ENCODE measurements at regions not wholly inside any gene's neighbourhood (a gene's known extent, or its start where the extent isn't known, plus 50 kb on each side); places are given as distances from the start of the nearest gene placed in this dataset.
A peak's percentile ranks its signal among the peaks of the same experiment; 100 is the strongest.

DNA sequence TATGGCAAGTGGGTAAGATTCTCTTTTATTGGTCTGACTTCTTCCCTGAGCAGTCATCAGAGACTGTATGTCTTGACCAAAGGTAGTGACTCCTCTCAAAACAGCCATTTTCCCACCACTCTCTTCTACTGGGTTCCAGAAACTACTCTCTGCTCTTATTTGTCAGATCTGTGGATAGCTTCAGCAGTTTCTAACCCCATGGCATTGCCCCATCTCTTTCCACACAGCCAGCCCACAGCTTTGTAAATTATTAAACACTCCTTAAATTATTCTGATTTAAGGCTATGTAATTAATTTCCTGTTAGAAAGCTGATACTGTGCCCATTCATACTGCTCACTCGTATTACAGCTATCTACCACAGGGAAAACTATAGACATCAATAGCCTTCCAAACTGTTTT, 138.4 kb upstream of the CNR1 start:
- DNase-seq = no peak

DNA sequence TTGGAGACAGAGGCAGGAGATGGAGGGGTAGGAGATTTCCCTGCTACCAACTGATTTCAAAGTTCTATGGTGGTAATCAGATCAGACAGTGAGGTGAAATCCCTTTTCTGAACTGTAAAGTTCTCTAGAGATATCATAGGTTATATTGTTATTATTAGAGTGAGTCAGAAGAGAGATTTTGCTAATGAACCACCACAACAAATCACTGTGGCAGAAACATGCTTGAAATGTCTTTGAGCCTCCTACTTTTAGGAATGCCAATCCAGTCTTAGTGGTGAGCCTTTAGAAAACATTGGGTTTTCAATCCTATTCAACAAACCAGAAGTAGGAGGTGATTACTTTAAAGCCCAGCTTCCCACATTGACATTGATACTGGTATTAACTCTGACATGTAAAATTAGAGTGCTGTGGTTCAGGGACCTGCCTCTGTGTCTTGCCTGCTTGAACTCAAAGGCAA, 136.7 kb upstream of the CNR1 start:
- no peak for DNase-seq

DNA sequence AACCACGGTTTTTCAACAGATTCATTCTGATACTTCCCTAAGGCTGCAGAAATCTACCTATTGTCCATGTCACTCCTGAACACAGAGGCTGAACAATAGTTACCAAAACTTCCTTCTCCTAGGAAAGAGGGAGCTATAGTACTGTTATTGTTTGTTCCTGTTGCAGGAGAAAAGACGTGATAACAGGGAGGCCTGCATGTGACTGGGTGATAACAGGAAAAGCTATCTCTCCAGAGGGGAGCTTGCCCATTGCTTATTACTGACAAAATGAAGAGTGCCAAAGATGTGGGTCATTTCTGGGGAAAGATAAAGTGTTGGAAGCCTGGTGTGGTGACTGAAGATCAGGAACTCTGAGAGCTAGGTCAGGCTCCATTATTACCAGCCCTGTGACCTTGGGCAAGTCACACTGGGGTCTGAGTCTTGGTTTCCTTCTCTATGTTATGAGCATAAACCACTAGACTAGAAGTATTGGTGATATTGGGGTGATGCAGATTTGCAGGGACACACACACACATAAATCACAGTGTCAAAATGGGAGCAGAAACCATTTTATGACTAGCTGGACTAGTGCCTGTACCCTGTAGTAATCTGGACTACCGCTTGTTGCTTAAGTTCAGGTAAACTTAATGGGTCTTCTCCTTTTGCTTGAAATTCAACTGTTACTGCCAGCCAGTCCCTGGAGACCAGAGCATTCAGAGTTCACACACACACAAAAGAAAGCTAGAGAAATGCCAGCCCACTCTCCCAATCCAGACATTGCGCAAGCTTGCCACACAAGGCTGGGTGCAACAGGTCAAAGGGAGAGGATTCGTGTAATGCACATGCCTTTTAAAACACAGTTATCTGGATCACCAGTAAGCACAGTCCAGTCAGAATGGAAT, 136.0 kb upstream of the CNR1 start:
- peak; percentile 43 for DNase-seq

DNA sequence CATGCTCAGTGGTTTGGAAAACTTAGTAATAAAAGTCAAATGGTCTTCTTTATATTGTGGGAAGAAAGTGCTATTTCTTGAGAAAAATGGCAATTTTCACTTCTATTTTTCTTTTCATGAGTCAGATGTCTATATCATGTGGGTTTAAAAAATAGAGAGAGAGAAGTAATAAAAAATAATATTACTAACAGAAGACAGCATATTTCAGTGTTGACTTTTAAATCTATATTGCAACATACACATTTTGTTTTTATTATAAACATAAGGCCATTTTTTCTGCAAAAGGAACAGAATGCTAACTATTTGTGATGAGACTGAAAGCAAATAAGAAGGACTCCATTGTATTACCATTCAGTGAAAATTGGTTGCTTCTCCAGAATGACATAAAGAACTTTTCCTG, 135.1 kb upstream of the CNR1 start:
- DNase-seq = no peak

DNA sequence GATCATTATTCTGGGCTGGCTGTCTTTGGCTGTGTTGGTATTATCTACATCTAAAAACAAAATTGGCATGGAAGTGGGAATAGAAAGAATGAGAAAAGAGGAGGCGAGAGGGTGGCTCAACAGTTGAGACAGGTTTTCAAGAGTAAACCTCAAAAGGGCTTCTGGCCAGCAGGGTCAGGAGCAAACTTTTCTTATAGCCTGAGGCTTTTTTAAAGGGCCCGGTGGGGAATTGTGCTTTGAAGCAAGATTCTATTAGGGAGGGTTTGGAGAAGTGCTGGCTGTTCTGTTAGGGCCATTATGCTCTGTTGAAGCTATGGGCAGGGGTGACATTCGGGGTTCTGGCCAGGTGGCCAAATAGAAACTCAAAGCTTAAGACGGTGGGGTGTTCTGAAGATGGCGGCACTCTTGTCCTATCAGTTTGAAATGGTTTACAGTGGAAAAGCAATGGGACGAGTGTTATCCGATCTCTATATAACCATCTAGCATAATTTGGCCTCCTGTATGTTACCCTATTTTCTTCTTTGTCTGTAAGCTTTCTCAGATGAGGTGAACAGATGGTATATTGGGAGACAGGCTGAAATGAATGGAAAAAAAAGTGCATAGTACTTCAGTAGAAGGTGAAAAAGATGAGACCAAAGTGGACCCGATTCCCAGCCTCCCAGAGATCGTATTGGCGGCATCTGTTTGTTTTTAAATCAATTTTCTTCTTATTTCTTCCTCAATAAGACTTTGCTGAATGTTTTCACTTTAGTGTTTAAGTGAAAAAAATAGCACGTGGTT, 132.1 kb upstream of the CNR1 start:
- DNase-seq = no peak

DNA sequence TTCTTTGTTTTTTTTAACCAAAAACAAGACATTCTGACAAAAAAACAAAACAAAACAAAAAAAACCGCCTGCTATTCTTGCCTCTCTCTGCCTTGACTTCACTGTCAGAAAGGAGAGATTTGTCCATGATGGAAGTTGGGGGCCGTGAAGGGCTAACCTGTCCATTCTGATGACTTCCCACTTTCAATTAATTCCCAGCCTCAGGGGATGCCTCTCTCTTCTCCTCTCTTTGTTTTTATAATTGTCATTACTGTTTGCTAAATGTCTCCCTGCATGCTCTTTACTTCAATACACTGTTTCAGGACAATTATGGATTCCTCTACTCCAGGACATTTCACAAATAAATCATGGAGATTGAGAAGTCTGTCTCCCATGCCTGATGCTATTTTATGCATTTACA, 130.5 kb upstream of the CNR1 start:
- DNase-seq = no peak

DNA sequence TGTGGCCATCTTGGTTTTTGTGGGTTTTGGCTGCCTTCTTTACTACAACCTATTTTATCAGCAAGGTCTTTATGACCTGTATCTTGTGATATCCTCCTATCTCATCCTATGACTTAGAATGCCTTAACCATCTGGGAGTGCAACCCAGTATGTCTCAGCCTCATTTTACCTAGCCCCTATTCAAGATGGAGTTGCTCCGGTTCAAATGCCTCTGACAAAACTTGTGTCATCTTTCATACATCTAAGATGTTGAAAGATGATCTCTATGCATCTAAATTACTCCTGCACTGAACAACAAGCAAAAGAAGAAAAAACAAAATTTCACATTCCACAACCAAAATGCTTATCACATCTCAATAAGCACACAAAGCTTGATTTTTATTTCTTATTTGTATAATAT, 129.5 kb upstream of the CNR1 start:
- DNase-seq = no peak

DNA sequence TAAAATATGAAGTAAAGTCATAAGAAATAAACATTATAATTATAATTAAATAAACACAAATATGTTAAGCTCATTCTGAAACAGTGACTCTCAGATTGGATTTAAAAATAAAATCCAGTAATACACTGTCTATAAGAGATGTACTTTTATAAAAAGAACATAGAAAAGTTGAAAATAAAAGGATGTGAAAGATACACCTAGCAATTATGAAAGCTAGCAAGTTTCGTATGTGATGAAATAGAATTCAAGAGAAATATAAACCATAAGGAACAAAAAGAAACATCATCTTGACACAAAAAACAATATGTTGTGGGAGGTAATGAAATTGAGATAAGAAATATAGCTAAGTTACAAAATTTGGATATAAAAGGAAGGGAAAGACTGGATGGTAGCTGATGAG, 128.6 kb upstream of the CNR1 start:
- DNase-seq = no peak

DNA sequence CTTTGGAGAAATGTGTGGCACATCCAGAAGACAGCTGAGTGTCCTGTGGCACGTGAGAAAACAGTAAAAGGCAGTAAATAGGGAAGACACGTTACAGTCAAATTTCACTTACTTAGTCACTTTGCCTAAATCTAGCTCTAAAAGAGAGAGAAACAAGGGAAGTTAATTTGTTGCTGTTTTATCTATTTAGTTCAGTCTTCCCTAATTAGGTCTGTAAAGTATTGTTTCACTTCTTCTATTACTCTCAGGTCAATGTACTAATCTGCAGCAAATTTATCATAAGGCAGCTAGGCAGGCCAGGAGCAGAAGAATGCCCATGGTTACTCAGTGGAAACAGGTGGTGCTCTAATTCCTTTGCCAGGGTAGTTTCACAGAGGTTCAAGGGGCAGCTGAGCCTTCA, 124.3 kb upstream of the CNR1 start:
- no peak for DNase-seq

DNA sequence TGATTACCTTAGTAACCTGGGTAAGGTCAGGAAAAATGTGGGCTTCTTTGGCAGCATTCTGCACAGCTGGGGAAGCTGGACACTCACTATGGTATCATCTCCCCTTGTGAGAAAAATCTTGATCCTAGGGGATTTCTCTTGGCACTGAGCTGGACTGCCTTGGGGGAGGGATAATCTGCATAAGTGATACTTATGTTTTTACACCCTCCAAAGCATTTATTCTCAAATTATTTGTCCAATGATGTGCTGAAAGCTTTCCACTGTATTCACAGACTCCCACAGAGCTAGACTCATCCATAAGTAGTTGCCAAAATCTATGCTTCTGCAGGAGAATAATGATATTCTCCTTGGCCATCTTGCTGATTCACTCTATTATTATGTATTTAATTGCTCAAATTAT, 121.5 kb upstream of the CNR1 start:
- no peak for DNase-seq

DNA sequence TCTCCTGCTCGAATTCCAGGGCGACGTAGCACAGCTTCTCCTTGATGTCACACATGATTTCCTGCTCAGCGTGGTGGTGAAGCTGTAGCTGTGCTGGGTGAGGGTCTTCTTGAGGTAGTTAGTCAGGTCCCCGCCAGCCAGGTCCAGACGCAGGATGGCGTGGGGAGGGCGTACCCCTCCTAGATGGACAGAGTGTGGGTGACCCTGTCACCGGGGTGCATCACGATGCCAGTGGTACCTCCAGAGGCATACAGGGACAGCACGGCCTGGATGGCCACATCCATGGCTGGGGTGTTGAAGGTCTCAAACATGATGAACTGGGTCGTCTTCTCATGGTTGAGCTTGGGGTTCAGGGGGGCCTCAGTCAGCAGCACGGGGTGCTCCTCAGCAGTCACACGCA, 110.2 kb upstream of the CNR1 start:
- DNase-seq = no peak

DNA sequence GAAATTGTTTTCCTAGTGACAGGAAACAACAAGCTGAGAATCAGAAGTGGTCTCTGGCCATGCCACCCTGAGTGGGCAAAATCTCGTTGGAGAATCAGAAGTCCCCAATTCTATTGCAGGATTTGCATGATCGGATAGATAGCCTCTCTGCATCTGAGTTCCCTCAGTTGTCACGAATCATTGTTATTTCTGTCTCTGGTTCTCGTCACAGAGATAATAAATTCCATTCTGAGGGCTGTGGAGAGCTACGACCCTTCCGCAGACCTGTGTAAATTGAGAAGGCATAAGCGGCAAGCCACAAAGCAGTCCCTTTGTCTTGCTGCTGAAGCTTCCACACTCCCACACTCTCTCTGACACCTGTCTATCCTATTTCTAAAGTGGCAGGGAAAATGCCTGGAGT, 102.4 kb upstream of the CNR1 start:
- DNase-seq = no peak

DNA sequence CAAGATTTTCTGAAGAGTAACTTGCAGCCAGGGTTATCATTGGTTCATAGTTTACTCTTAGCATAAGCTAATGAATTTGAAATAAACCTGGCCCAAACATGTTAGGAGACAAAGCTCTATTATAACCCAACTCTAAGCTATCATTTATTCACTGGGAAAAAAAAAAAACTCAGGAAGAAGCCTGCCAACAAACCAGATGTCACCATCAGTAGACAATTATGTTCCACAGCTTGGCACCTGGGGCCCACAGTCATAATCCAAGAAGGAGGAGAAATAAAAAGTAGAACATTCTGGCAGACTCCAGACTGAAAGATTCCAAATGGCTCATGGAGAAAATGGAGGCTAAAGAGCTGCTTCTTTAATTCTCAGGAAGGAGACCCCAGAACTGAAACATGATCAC, 100.0 kb upstream of the CNR1 start:
- DNase-seq = no peak

DNA sequence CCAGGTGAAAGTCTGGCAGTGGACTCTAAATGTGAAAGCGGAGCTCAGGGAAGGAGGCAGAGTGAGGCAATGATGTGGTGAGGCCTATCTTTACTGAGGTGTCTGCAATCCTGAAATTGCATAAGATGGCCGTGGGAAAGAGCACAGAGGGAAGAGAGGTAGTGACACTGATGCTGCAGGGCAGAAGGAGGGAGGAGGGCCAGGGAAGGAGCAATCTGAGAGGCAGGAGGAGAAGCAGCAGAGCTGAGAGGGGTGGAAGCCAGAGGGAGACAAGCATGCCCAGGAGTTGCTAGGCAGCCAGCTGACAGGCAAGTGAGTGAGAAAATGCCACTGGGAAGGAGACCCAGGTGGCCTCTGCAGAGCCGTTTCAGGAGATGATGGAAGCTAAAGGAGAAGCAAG, 97.4 kb upstream of the CNR1 start:
- peak; percentile 47 for DNase-seq

DNA sequence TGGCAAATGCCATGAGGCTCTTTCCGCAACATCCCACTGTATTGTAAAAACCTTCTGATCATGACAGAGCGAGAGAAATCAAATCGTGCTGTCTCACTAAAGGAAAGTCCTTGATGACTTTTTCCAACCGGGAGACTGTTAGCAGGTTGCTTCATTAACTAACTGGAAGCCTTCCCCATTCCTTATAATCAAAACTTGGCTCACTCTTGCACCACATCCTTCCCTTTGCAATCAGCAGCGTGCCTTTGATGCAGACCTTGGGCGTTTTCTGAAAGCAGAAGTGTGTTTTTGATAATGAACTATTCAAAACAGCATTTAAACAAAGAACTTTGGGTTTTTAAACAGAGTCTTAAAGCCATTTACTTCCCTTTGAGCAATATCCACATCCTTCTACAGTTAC, 96.2 kb upstream of the CNR1 start:
- DNase-seq = no peak

DNA sequence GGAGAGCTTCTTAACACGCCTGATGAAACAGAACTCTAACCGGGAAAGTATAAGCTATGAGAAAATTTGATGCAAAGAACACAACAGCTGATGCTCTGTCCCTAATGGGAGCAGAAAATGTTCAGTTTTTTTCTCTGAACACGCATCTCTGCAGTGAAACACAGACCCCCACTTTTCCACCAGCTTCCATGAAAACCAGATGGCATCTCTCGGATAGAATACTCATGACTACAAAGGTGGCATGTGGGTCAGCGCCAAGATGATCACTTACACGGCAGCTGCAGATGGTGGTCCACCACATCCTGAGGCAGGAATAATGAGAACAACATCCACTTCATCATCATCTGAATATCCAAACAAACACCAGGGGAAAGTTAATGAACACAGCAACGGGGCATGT, 85.2 kb upstream of the CNR1 start:
- DNase-seq = no peak

DNA sequence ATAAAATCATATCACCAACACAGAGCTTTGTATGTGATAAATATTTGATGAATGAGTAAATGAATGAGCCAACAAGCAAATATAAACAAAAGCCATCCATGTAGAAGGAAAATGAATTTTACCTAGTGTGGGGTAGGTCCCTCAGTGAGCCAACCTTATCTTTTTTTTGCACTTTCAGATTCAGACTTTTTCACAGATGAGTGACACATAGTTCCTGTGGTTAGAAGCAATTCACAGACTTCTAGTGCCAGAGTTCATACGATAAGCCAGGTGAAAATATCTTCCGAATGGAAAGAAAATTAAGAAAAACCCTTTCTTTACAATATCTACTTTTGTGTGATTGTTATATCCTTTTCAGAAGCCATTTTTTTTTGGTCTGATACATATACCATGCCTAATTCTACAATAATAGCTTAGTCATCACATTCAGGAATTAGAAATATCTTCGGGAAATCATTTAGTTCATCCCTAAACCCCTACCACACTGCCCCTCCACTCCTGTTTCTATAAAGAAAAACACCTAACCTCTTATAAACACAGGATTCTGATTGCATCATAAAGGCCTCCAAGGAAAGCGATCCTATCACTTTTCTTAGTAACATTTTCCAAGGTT, 82.7 kb upstream of the CNR1 start:
- DNase-seq = peak; percentile 2

DNA sequence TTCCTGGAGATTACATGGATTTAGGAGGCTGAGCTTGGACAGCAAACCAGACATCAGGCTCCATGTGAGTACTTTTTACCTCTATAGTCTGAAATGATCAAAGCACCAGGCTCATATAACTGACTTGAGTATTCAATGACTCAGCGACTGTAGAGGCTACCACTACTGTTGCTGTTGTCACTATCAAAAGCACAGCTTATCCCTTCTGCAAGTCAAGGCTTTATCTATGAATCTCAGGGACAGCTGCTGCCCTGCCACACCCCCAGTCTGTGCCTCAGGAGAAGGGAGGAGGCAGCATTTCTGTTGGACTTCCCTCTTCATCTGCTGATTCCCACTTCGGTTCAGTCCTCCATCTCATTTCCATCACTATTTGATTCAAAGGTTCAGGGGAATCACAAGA, 80.5 kb upstream of the CNR1 start:
- DNase-seq = no peak

DNA sequence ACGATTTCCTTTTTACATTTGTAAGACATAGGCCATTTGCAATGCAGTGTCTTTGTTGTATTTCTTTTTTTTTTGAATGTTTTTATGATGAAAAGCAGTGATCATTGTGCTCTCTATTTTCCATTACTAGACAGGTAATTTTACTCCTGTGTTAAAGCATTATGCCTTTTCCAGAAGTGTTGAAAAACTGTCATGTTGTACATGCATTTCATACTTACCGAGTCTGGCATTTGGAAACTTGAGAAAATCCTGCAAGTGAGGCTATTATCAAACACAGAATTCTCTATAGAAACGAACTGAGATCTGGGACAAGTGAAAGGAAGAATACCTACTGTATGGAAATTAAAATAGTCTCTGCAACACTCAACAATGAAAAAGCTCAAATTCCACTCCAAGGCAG, 78.6 kb upstream of the CNR1 start:
- no peak for DNase-seq

DNA sequence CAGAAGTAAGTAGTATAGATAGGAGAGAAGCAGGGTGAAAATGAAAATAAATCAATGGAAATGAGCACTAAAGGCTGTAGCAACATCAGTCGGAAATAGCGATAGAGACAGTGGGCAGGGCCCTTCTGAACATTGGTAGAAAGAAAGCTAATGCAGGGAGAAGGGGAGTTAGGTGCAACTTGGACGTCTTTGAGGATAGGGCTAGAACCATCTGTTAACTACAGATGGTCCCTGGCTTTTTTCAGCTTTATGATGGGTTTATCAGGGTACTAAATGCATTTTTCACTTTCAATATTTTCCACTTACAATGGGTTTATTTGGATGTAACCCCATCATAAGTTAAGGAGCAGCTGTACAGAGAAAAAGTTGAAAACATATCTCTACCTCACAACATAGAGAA, 72.8 kb upstream of the CNR1 start:
- no peak for DNase-seq

DNA sequence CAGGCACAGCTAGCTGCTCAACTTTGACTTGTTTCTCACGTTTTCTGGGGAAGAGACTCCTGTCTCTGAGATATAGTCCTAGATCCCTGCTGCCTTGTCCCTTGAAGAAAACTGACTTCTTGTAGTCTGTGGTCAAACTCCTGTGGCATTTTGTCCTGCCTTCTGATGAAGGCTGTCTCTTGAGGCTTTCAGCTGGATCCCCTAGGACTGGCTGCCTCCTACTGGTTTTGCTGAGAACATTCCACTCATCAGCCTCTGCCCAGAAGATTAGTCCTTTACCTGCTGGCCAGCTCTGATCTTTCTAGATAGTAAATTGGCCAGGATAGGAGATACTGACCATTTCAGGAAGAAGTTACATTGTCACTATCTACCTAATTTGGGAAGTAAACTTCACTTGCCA, 71.9 kb upstream of the CNR1 start:
- no peak for DNase-seq

DNA sequence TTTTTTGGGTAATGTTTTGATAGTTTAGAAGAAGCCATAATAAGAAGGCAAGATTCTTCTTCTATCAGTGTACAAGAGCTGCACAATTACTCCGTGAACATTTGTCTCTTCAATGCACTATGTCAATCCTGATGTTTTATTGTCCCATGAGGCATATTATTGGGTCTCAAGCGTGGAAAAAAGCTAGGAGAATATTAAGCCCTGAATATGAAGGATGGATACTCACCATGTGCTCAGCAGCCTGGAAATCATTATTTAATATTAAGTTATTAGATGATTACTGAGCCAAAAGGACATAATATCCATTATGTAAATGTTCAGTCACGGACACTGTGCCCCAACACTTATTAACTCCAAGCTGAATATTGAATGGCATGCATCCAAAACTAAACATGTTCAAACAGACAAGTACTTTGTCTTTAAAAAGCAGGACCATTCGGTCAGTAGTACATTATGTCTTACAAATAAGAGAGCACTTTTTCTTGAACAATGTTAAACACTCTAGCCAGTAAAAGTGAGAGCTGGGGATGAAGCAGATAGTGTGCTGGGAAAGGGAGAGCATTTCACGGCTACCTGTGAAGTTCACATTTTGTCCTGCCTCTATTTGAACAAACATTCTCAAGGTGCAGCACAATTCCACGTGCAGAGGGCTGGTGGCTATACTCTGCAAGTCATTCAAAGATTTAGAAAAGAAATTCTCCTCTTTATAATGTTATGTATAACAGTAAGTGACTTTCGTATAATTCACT, 70.6 kb upstream of the CNR1 start:
- no peak for DNase-seq

DNA sequence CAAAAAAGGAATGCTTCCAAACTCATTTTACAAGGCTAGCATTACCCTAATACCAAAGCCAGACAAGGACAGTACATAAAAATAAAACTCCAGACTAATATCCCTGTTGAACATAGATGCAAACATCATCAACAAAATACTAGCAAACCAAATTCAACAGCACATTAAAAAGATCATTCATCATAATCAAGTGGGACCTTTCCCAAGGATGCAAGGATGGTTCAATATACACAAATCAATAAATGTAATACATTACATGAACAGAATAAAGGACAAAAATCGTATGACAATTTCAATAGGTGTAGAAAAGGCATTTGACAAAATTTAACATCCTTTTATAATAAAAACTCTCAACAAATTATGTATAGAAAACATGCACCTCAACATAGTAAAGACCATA, 66.6 kb upstream of the CNR1 start:
- DNase-seq = no peak
